HCEC 1CT (cell line): ENCODE measurements at regions not wholly inside any gene's neighbourhood (a gene's known extent, or its start where the extent isn't known, plus 50 kb on each side); places are given as distances from the start of the nearest gene placed in this dataset.
"Not testable (repeated sequence)": the region's sequence is repeated elsewhere in the genome, so short reads cannot be mapped to it uniquely, and the experiment has no call there.

ENCODE experiments used
- DNase-seq: peaks from one replicate; pipeline ENCODE4 v3.0.0-alpha.2; 2017

GRCh38 chr11:97461044-97461880, 1071.4 kb downstream of the JRKL start:
- no peak for DNase-seq

GRCh38 chr11:97461934-97462333, 1072.1 kb downstream of the JRKL start:
- DNase-seq = no peak

- DNase-seq = no peak
These were observed 1074.1 kb downstream of the JRKL start for GRCh38 chr11:97463891-97464290.

- DNase-seq = no peak
These were observed 1081.7 kb downstream of the JRKL start for GRCh38 chr11:97471480-97471879.

GRCh38 chr11:97487387-97487786, 1097.6 kb downstream of the JRKL start:
- no peak for DNase-seq

GRCh38 chr11:97498891-97499290, 1109.1 kb downstream of the JRKL start:
- no peak for DNase-seq

GRCh38 chr11:97502201-97502600, 1112.4 kb downstream of the JRKL start:
- no peak for DNase-seq

- DNase-seq = no peak
These were observed 1116.4 kb downstream of the JRKL start for GRCh38 chr11:97506076-97506759.

GRCh38 chr11:97514446-97514845, 1124.6 kb downstream of the JRKL start:
- no peak for DNase-seq

GRCh38 chr11:97516688-97517087, 1126.9 kb downstream of the JRKL start:
- DNase-seq = no peak

GRCh38 chr11:97525273-97525672, 1135.5 kb downstream of the JRKL start:
- no peak for DNase-seq

GRCh38 chr11:97537407-97538150, 1147.8 kb downstream of the JRKL start:
- DNase-seq = no peak

- DNase-seq = no peak
These were observed 1154.6 kb downstream of the JRKL start for GRCh38 chr11:97544431-97544830.

- DNase-seq = no peak
These were observed 1158.5 kb downstream of the JRKL start for GRCh38 chr11:97548280-97548679.

GRCh38 chr11:97557399-97557798, 1167.6 kb downstream of the JRKL start:
- DNase-seq = no peak

GRCh38 chr11:97567801-97568200, 1178.0 kb downstream of the JRKL start:
- DNase-seq = no peak

- DNase-seq = no peak
These were observed 1180.8 kb downstream of the JRKL start for GRCh38 chr11:97570636-97571035.

GRCh38 chr11:97573771-97574170, 1184.0 kb downstream of the JRKL start:
- not testable (repeated sequence) for DNase-seq

GRCh38 chr11:97574976-97575665, 1185.3 kb downstream of the JRKL start:
- DNase-seq = no peak

- DNase-seq = no peak
These were observed 1217.6 kb downstream of the JRKL start for GRCh38 chr11:97607291-97608000.

GRCh38 chr11:97610000-97610399, 1220.2 kb downstream of the JRKL start:
- DNase-seq = no peak

- no peak for DNase-seq
These were observed 1221.0 kb downstream of the JRKL start for GRCh38 chr11:97610854-97611253.
